NT2/D1 (cell line): ENCODE measurements at regions not wholly inside any gene's neighbourhood (a gene's known extent, or its start where the extent isn't known, plus 50 kb on each side); places are given as distances from the start of the nearest gene placed in this dataset.

Source experiments
- SUZ12 ChIP-seq: IDR thresholded peaks from 2 replicates; pipeline ENCODE4 v1.6.1; 2011; ENCODE audit not compliant: insufficient read length, insufficient read depth; ENCODE audit errors: extremely low read depth
- YY1 ChIP-seq: IDR thresholded peaks from 2 replicates; pipeline ENCODE4 v1.6.1; 2011; ENCODE audit not compliant: insufficient read length, insufficient read depth

DNA sequence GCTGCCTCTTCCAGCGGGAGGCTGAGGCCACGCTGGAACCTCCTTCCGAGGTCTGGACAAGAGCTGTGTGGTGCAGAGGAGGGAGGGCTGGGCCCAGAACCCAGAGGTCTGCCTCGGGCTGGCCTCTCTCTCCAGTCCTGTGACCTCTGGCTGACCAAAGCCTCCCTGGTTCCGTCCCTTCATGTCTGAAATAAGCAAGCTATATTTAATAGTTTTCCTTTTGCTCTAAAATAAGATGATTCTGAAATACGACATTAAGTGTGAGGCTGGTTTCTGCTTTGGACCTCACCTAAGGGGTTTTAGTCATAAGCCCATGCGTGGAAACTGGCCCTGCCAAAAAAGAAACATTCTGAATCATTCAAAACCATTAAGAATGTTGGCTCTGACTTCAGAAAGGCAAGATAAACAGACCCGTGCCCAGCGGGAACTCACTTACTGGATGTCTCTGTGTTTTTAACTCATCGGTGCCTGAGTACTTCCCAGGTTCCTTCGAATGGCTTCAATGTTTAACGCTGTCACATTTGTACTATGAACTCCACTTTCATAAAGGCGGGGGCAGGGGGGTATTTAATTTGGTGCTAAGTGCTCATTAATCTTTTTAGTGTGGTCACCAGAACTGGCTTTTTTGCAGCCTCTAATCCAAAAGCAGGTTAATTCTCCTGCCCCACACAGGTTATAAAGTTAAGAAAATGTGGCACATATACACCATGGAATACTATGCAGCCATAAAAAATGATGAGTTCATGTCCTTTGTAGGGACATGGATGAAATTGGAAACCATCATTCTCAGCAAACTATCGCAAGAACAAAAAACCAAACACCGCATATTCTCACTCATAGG, 157.5 kb upstream of the KLF14 start:
- TF ChIP-seq YY1 = no peak
- TF ChIP-seq SUZ12 = no peak
